ENCODE measurements at regions not wholly inside any gene's neighbourhood (a gene's known extent, or its start where the extent isn't known, plus 50 kb on each side); places are given as distances from the start of the nearest gene placed in this dataset.

DNA sequence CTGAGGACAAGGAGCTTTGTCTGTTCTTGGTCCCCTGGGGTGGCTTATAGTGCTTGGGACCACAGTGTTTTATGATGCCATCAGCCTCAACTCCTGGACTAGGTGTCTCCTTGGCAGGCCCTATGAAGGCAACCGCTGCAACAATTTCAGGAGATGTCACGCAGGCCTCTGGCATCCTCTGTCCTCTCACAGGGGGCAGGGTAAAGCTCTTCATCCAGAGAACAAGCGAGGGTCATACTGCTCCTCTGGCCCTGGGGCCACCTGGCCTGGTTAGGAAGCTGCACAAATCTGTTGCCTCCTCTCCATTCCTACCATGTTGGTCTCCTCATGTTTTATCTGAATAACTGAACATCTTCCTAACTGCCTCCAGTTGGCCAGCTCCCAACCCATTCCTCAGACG is 148.9 kb upstream of the SPEF2 start:
- H3K79me2 ChIP-seq (ENCODE audit: control insufficient read depth, insufficient read depth, low read length) = no peaks in the 10 kb centered on the region
- H4K20me1 ChIP-seq (replicated peaks; ENCODE audit: control insufficient read depth, insufficient read depth, low read length) = no peaks in the 10 kb centered on the region
- no peaks in the 10 kb centered on the region; the same call in 1 of the 2 replicates for H3K9me3 ChIP-seq (replicated peaks; ENCODE audit: control insufficient read depth, insufficient read depth, low read depth, low read length)
- no peak for ATAC-seq
- CTCF ChIA-PET (ENCODE audit: low intra/inter-chr PET ratio) = no interaction called here
- H3K4me1 ChIP-seq (replicated peaks in 1 of 2; ENCODE audit: control insufficient read depth in 2 of 2, insufficient read depth in 2 of 2, low read length in 2 of 2) = no peaks in the 10 kb centered on the region
- no peak overlapping the region for H3K4me3 ChIP-seq
- no peak overlapping the region for H3K4me2 ChIP-seq (ENCODE audit: insufficient read depth, low read length)
- TF ChIP-seq TEAD2 (tag; IDR thresholded peaks at IDR 0.05) (no peak), ZNF507 (tag; conservative IDR thresholded peaks at IDR 0.05) (no peak), NCOA2 (IDR thresholded peaks at IDR 0.05; ENCODE audit: partially characterized antibody in 2 of 2) (no peak), NUFIP1 (IDR thresholded peaks at IDR 0.05; ENCODE audit: partially characterized antibody) (no peak), GTF2A2 (tag; IDR thresholded peaks at IDR 0.05) (no peak), BRD9 (IDR thresholded peaks at IDR 0.05; ENCODE audit: low read depth, partially characterized antibody) (no peak), EHMT2 (IDR thresholded peaks at IDR 0.05) (no peak), PHB2 (IDR thresholded peaks at IDR 0.05; ENCODE audit: low read depth) (no peak)
- TF ChIP-seq, protein P1, sequence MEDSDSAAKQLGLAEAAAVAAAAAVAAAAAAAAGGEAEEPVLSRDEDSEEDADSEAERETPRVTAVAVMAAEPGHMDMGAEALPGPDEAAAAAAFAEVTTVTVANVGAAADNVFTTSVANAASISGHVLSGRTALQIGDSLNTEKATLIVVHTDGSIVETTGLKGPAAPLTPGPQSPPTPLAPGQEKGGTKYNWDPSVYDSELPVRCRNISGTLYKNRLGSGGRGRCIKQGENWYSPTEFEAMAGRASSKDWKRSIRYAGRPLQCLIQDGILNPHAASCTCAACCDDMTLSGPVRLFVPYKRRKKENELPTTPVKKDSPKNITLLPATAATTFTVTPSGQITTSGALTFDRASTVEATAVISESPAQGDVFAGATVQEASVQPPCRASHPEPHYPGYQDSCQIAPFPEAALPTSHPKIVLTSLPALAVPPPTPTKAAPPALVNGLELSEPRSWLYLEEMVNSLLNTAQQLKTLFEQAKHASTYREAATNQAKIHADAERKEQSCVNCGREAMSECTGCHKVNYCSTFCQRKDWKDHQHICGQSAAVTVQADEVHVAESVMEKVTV (CRISPR knock-in tag; IDR thresholded peaks at IDR 0.05) = no peak
- TF ChIP-seq, protein P2, sequence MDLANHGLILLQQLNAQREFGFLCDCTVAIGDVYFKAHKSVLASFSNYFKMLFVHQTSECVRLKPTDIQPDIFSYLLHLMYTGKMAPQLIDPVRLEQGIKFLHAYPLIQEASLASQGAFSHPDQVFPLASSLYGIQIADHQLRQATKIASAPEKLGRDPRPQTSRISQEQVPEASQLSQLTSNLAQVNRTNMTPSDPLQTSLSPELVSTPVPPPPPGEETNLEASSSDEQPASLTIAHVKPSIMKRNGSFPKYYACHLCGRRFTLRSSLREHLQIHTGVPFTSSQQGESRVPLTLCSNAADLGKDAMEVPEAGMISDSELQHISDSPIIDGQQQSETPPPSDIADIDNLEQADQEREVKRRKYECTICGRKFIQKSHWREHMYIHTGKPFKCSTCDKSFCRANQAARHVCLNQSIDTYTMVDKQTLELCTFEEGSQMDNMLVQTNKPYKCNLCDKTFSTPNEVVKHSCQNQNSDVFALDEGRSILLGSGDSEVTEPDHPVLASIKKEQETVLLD (IDR thresholded peaks at IDR 0.05) = no peak
- TF ChIP-seq, protein P3, sequence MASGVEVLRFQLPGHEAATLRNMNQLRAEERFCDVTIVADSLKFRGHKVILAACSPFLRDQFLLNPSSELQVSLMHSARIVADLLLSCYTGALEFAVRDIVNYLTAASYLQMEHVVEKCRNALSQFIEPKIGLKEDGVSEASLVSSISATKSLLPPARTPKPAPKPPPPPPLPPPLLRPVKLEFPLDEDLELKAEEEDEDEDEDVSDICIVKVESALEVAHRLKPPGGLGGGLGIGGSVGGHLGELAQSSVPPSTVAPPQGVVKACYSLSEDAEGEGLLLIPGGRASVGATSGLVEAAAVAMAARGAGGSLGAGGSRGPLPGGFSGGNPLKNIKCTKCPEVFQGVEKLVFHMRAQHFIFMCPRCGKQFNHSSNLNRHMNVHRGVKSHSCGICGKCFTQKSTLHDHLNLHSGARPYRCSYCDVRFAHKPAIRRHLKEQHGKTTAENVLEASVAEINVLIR (CRISPR knock-in tag; IDR thresholded peaks at IDR 0.05) = no peak
- H3K27ac ChIP-seq (ENCODE audit: extremely low read depth, low read depth, low read length) = no peak overlapping the region
- in situ Hi-C loops (cut with MboI) = no loop called here
- H3K9me1 ChIP-seq (ENCODE audit: control insufficient read depth, insufficient read depth, low read length) = no peaks in the 10 kb centered on the region
- no peaks in the 10 kb centered on the region for H3K27me3 ChIP-seq (ENCODE audit: control insufficient read depth in 2 of 2, insufficient read depth in 2 of 2, low read length in 2 of 2)
- BruUV-seq (replicated peaks) = no TSS peak
- FAIRE-seq = no peak
- H3K9ac ChIP-seq (ENCODE audit: insufficient read depth in 1 of 2, low read depth in 2 of 2, low read length in 2 of 2) = no peak overlapping the region
- 2% methylated on average over 4 of the region's 4 CpGs for WGBS (ENCODE audit: insufficient coverage, low coverage, missing lambda C conversion rate)
- intact Hi-C loops (cut with micrococcal nuclease) = no loop called here
- DNase-seq (ENCODE audit: extremely low read depth in 1 of 4, low spot score in 3 of 4) = no peak
- H3K36me3 ChIP-seq (ENCODE audit: control insufficient read depth, insufficient read depth, low read length) = no peaks in the 10 kb centered on the region
- no peak overlapping the region for H2AFZ ChIP-seq (ENCODE audit: low read depth, low read length)
- POLR2A ChIA-PET = no interaction called here
